K562 (cell line): ENCODE measurements at regions not wholly inside any gene's neighbourhood (a gene's known extent, or its start where the extent isn't known, plus 50 kb on each side); places are given as distances from the start of the nearest gene placed in this dataset.

Source experiments
- ATAC-seq: fragments of 200-7000 bp; cut with Tn5 transposase; 3 replicates; pipeline ENCODE4 v1.9.1; 2020; ENCODE audit warnings: moderate library complexity
- BruUV-seq: library from RNA; stranded (reverse); fragments of 400-500 nt; replicated peaks from 2 replicates; lab custom pipeline; 2021; lab: Mats Ljungman, UMichigan
- CTCF ChIA-PET: fragments of 300-600 bp; formaldehyde crosslinking; extraction: SDS; loops from one replicate; lab custom pipeline; 2021; ENCODE audit warnings: low intra/inter-chr PET ratio; lab: Yijun Ruan, JAX
- POLR2A ChIA-PET: fragments of 300-600, 350-650 bp; sonication (Branson Sonifier 250); formaldehyde crosslinking; extraction: SDS; loops from one replicate; lab custom pipeline; 2021; ENCODE audit warnings: antibody characterized with exemption, inconsistent platforms; lab: Yijun Ruan, JAX
- DNase-seq, 4 experiments: peaks; one replicate each; pipeline versions ENCODE4 v3.0.0 to v3.0.0-alpha.2; 2011 to 2018; ENCODE audit warnings: low spot score in 3 of 4, mixed read lengths in 3 of 4; ENCODE audit errors: extremely low read depth in 1 of 4
- FAIRE-seq: peaks from 2 replicates; lab custom pipeline; 2011; peaks lifted over from hg19 to GRCh38; lab: Jason Lieb, UNC
- H2AFZ ChIP-seq: 2 replicates; pipeline ENCODE4 v1.6.0; 2011; ENCODE audit warnings: low read depth, low read length, control low read depth, inconsistent platforms
- H3K27ac ChIP-seq: fragments of 200-600 bp; 3 replicates; pipeline ENCODE4 v1.8.0; 2011; ENCODE audit warnings: low read depth, mild to moderate bottlenecking, control low read depth, inconsistent platforms, low read length, moderate library complexity, mixed read lengths; ENCODE audit errors: extremely low read depth
- H3K27me3 ChIP-seq, 2 experiments: fragments of 300-600 bp in 1 of 2; 2 replicates in 1 of 2; 3 replicates in 1 of 2; pipeline versions ENCODE4 v1.6.0 to v1.8.0; 2011; ENCODE audit warnings: inconsistent platforms in 2 of 2, low read length in 2 of 2, mild to moderate bottlenecking in 1 of 2, mixed read lengths in 1 of 2, moderate library complexity in 1 of 2; ENCODE audit not compliant: control insufficient read depth in 2 of 2, insufficient read depth in 2 of 2
- H3K36me3 ChIP-seq: fragments of 300-600 bp; 3 replicates; pipeline ENCODE4 v1.8.0; 2011; ENCODE audit warnings: mild to moderate bottlenecking, low read length, inconsistent platforms; ENCODE audit not compliant: control insufficient read depth, insufficient read depth
- H3K4me1 ChIP-seq, 2 experiments: fragments of 200-600 bp in 1 of 2; replicated peaks in 1 of 2; 2 replicates in 1 of 2; 3 replicates in 1 of 2; pipeline versions ENCODE4 v1.5.1 to v1.8.0; 2011; ENCODE audit warnings: inconsistent platforms in 2 of 2, low read length in 2 of 2, mild to moderate bottlenecking in 1 of 2, mixed read lengths in 1 of 2, moderate library complexity in 1 of 2; ENCODE audit not compliant: control insufficient read depth in 2 of 2, insufficient read depth in 2 of 2
- H3K4me2 ChIP-seq: 2 replicates; pipeline ENCODE4 v1.6.1; 2011; ENCODE audit warnings: low read length, control low read depth, inconsistent platforms, mixed read lengths; ENCODE audit not compliant: insufficient read depth
- H3K4me3 ChIP-seq: fragments of 200-600 bp; sonication (generic), shearing (Covaris generic); 2 replicates; pipeline ENCODE4 v1.5.1; 2016; ENCODE audit warnings: control low read depth, inconsistent platforms
- H3K79me2 ChIP-seq: fragments of 200-600 bp; 3 replicates; pipeline ENCODE4 v1.8.0; 2011; ENCODE audit warnings: low read length, inconsistent platforms; ENCODE audit not compliant: control insufficient read depth, insufficient read depth
- H3K9ac ChIP-seq, 2 experiments: 2 replicates each; pipeline versions ENCODE4 v1.6.0 to v1.6.1; 2011; ENCODE audit warnings: low read depth in 2 of 2, low read length in 2 of 2, control low read depth in 1 of 2, inconsistent platforms in 1 of 2, mild to moderate bottlenecking in 1 of 2, mixed read lengths in 1 of 2; ENCODE audit not compliant: insufficient read depth in 1 of 2
- H3K9me1 ChIP-seq: one replicate; pipeline ENCODE4 v1.6.0; 2011; ENCODE audit warnings: inconsistent platforms, mild to moderate bottlenecking, low read length, moderate library complexity; ENCODE audit not compliant: control insufficient read depth, insufficient read depth
- H3K9me3 ChIP-seq: replicated peaks from 2 replicates; pipeline ENCODE4 v1.5.1; 2011; ENCODE audit warnings: low read depth, low read length, inconsistent platforms; ENCODE audit not compliant: control insufficient read depth, insufficient read depth
- H4K20me1 ChIP-seq: replicated peaks from 2 replicates; pipeline ENCODE4 v1.6.1; 2011; ENCODE audit warnings: low read length, inconsistent platforms, mixed read lengths; ENCODE audit not compliant: control insufficient read depth, insufficient read depth
- EGR1 ChIP-seq: fragments of 450-650 bp; conservative IDR thresholded peaks from 2 replicates; pipeline ENCODE4 v1.6.1; 2017; ENCODE audit warnings: mild to moderate bottlenecking
- ETV5 ChIP-seq: sonication (generic); formaldehyde crosslinking; IDR thresholded peaks from 2 replicates; pipeline ENCODE4 v1.4.0; 2020; ENCODE audit warnings: low read depth, mild to moderate bottlenecking, missing genetic modification reagents
- HSF4 ChIP-seq: fragments of 250-450 bp; sonication (Bioruptor Pico); IDR thresholded peaks from 2 replicates; pipeline ENCODE4 v2.1.2; 2022; ENCODE audit warnings: mild to moderate bottlenecking, moderate library complexity, borderline replicate concordance
- MITF ChIP-seq: IDR thresholded peaks from 2 replicates; pipeline ENCODE4 v1.6.1; 2014; ENCODE audit warnings: antibody characterized with exemption
- RAD51 ChIP-seq: fragments of 450-650 bp; IDR thresholded peaks from 2 replicates; pipeline ENCODE4 v1.7.1; 2016; ENCODE audit warnings: low read depth, mild to moderate bottlenecking, borderline replicate concordance
- SIN3A ChIP-seq, 2 experiments: fragments of 150-350 bp in 1 of 2; IDR thresholded peaks; 2 replicates each; pipeline ENCODE4 v1.6.1; 2011 to 2016; ENCODE audit warnings: borderline replicate concordance in 2 of 2, low read depth in 2 of 2, low read length in 2 of 2, mild to moderate bottlenecking in 2 of 2, moderate library complexity in 2 of 2; ENCODE audit not compliant: control insufficient read depth in 1 of 2
- SMAD3 ChIP-seq: fragments of 450-650 bp; formaldehyde crosslinking; conservative IDR thresholded peaks from 2 replicates; pipeline ENCODE4 v1.4.0; 2020; ENCODE audit warnings: mild to moderate bottlenecking
- VEZF1 ChIP-seq: fragments of 200-800 bp; sonication (Bioruptor generic); IDR thresholded peaks from 2 replicates; pipeline ENCODE4 v1.6.1; 2017; ENCODE audit warnings: missing genetic modification characterization, missing compliant biosample characterization
- ZNF232 ChIP-seq: sonication (generic); formaldehyde crosslinking; IDR thresholded peaks from 2 replicates; pipeline ENCODE4 v1.8.0; 2022; ENCODE audit warnings: mild to moderate bottlenecking, missing genetic modification reagents
- ZNF3 ChIP-seq: fragments of 250-450 bp; sonication (Bioruptor Pico); IDR thresholded peaks from 2 replicates; pipeline ENCODE4 v1.5.0; 2021; ENCODE audit warnings: mild to moderate bottlenecking, moderate library complexity
- ZNF696 ChIP-seq: fragments of 250-450 bp; sonication (Bioruptor Pico); conservative IDR thresholded peaks from 2 replicates; pipeline ENCODE4 v1.4.0; 2020; ENCODE audit warnings: mild to moderate bottlenecking, moderate library complexity
- ZNF785 ChIP-seq: fragments of 250-450 bp; sonication (Bioruptor Pico); IDR thresholded peaks from 2 replicates; pipeline ENCODE4 v1.4.0; 2020; ENCODE audit warnings: mild to moderate bottlenecking
- ZSCAN32 ChIP-seq: fragments of 450-650 bp; formaldehyde crosslinking; IDR thresholded peaks from 2 replicates; pipeline ENCODE4 v1.4.0; 2020; ENCODE audit warnings: mild to moderate bottlenecking, moderate library complexity
- WGBS: fragments of 100-300 bp; shearing (Covaris generic); methylation state at CpG from one replicate; pipeline ENCODE4 v1.1.6; 2016; ENCODE audit warnings: low coverage, mixed read lengths; ENCODE audit not compliant: insufficient coverage; ENCODE audit errors: missing lambda C conversion rate; 5-methylcytosine and 5-hydroxymethylcytosine counted together
- in situ Hi-C: fragments of 300-500 bp; cut with MboI; formaldehyde crosslinking; loops from 4 replicates; pipeline ENCODE4 v1.15.0; 2018; ENCODE audit warnings: inconsistent platforms, mixed read lengths
- intact Hi-C: fragments of 100-400 bp; cut with micrococcal nuclease; formaldehyde crosslinking; loops from 2 replicates; pipeline ENCODE4 v1.14.2; 2022
- TF ChIP-seq, protein P1 (sequence below): sonication (generic); formaldehyde crosslinking; IDR thresholded peaks from 2 replicates; pipeline ENCODE4 v1.5.0; 2020; ENCODE audit warnings: missing genetic modification reagents
- TF ChIP-seq, protein P2 (sequence below): sonication (generic); formaldehyde crosslinking; IDR thresholded peaks from 2 replicates; pipeline ENCODE4 v1.8.1; 2023; ENCODE audit warnings: mild to moderate bottlenecking, missing genetic modification reagents
- TF ChIP-seq, protein P3 (sequence below): fragments of 450-650 bp; IDR thresholded peaks from 2 replicates; pipeline ENCODE4 v1.6.1; 2018; ENCODE audit warnings: mild to moderate bottlenecking, low read depth; ENCODE audit not compliant: partially characterized antibody

DNA sequence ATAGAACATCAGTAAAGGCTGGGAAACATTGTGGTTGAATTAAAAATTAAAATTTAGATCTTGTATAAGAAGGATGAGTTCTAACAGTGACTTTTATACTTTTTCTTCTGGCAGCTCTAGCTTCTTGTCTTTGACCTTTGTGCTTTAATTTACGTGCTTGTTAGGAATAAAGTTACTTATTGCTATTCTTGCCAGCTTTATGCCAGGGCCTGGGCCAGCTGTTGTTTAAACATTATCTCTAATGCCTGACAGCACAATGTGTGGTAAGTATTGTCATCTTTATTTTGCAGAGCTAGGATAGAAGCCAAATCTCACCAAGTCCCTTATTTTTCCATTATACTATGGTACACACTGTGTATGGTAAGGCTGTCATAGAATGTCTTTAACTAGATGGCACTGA, 766.7 kb upstream of the GOLIM4 start:
- WGBS, result 0% methylated on average over 1 of the region's 1 CpG
- no peaks in the 10 kb centered on the region for H3K4me1 ChIP-seq
- H4K20me1 ChIP-seq, result no peaks in the 10 kb centered on the region
- ChIA-PET POLR2A (no interaction called here), CTCF (no interaction called here)
- FAIRE-seq (no peak), ATAC-seq (no peak), DNase-seq (no peak)
- no peaks in the 10 kb centered on the region for H3K79me2 ChIP-seq
- BruUV-seq, result no TSS peak
- H3K4me3 ChIP-seq, result no peak overlapping the region
- no peak overlapping the region for H3K27ac ChIP-seq
- TF ChIP-seq ZNF232 (CRISPR knock-in tag) (no peak), RAD51 (no peak), HSF4 (CRISPR knock-in tag) (no peak), ZNF785 (CRISPR knock-in tag) (no peak), ZNF696 (no peak), SIN3A (IDR thresholded peaks at IDR 0.05; ENCODE audit: borderline replicate concordance in 2 of 2, control insufficient read depth in 1 of 2, low read depth in 2 of 2, low read length in 2 of 2) (no peak), SMAD3 (CRISPR knock-in tag) (no peak), VEZF1 (CRISPR knock-in tag) (no peak), ETV5 (no peak), ZNF3 (CRISPR knock-in tag) (no peak), ZSCAN32 (no peak), EGR1 (no peak), MITF (no peak)
- TF ChIP-seq, protein P1, sequence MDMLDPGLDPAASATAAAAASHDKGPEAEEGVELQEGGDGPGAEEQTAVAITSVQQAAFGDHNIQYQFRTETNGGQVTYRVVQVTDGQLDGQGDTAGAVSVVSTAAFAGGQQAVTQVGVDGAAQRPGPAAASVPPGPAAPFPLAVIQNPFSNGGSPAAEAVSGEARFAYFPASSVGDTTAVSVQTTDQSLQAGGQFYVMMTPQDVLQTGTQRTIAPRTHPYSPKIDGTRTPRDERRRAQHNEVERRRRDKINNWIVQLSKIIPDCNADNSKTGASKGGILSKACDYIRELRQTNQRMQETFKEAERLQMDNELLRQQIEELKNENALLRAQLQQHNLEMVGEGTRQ (CRISPR knock-in tag), result no peak
- TF ChIP-seq, protein P2, sequence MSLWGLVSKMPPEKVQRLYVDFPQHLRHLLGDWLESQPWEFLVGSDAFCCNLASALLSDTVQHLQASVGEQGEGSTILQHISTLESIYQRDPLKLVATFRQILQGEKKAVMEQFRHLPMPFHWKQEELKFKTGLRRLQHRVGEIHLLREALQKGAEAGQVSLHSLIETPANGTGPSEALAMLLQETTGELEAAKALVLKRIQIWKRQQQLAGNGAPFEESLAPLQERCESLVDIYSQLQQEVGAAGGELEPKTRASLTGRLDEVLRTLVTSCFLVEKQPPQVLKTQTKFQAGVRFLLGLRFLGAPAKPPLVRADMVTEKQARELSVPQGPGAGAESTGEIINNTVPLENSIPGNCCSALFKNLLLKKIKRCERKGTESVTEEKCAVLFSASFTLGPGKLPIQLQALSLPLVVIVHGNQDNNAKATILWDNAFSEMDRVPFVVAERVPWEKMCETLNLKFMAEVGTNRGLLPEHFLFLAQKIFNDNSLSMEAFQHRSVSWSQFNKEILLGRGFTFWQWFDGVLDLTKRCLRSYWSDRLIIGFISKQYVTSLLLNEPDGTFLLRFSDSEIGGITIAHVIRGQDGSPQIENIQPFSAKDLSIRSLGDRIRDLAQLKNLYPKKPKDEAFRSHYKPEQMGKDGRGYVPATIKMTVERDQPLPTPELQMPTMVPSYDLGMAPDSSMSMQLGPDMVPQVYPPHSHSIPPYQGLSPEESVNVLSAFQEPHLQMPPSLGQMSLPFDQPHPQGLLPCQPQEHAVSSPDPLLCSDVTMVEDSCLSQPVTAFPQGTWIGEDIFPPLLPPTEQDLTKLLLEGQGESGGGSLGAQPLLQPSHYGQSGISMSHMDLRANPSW, result no peak
- TF ChIP-seq, protein P3, sequence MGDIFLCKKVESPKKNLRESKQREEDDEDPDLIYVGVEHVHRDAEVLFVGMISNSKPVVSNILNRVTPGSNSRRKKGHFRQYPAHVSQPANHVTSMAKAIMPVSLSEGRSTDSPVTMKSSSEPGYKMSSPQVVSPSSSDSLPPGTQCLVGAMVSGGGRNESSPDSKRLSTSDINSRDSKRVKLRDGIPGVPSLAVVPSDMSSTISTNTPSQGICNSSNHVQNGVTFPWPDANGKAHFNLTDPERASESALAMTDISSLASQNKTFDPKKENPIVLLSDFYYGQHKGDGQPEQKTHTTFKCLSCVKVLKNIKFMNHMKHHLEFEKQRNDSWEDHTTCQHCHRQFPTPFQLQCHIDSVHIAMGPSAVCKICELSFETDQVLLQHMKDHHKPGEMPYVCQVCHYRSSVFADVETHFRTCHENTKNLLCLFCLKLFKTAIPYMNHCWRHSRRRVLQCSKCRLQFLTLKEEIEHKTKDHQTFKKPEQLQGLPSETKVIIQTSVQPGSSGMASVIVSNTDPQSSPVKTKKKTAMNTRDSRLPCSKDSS, result no peak
- H3K4me2 ChIP-seq, result no peak overlapping the region
- no peak overlapping the region for H3K9ac ChIP-seq
- H3K36me3 ChIP-seq, result no peaks in the 10 kb centered on the region
- H3K9me1 ChIP-seq, result no peaks in the 10 kb centered on the region
- in situ Hi-C loops (no loop called here), intact Hi-C loops (no loop called here)
- no peak overlapping the region for H2AFZ ChIP-seq
- no peaks in the 10 kb centered on the region for H3K9me3 ChIP-seq
- no peaks in the 10 kb centered on the region for H3K27me3 ChIP-seq
